ENCODE measurements at regions not wholly inside any gene's neighbourhood (a gene's known extent, or its start where the extent isn't known, plus 50 kb on each side); places are given as distances from the start of the nearest gene placed in this dataset.

GRCh38 chr4:182177166-182177565, 66.0 kb upstream of the TENM3 start:
- TF ChIP-seq POLR2A (IDR thresholded peaks at IDR 0.05), result no peak
- TF ChIP-seq, protein P1, sequence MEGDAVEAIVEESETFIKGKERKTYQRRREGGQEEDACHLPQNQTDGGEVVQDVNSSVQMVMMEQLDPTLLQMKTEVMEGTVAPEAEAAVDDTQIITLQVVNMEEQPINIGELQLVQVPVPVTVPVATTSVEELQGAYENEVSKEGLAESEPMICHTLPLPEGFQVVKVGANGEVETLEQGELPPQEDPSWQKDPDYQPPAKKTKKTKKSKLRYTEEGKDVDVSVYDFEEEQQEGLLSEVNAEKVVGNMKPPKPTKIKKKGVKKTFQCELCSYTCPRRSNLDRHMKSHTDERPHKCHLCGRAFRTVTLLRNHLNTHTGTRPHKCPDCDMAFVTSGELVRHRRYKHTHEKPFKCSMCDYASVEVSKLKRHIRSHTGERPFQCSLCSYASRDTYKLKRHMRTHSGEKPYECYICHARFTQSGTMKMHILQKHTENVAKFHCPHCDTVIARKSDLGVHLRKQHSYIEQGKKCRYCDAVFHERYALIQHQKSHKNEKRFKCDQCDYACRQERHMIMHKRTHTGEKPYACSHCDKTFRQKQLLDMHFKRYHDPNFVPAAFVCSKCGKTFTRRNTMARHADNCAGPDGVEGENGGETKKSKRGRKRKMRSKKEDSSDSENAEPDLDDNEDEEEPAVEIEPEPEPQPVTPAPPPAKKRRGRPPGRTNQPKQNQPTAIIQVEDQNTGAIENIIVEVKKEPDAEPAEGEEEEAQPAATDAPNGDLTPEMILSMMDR (IDR thresholded peaks at IDR 0.05), result no peak
